ENCODE measurements at regions not wholly inside any gene's neighbourhood (a gene's known extent, or its start where the extent isn't known, plus 50 kb on each side); places are given as distances from the start of the nearest gene placed in this dataset.
"Not testable (repeated sequence)": the region's sequence is repeated elsewhere in the genome, so short reads cannot be mapped to it uniquely, and the experiment has no call there.

GRCh38 chr10:2918489-2918888, 148.9 kb upstream of the PFKP start:
- DNase-seq: no peak

GRCh38 chr10:2917926-2918325, 149.4 kb upstream of the PFKP start:
- no peak for DNase-seq

GRCh38 chr10:2915412-2915811, 151.9 kb upstream of the PFKP start:
- no peak for DNase-seq

- no peak for DNase-seq
Observed at GRCh38 chr10:2914741-2915140, 152.6 kb upstream of the PFKP start.

GRCh38 chr10:2913474-2913873, 153.9 kb upstream of the PFKP start:
- DNase-seq: no peak

- DNase-seq: no peak
Observed at GRCh38 chr10:2910656-2911055, 156.7 kb upstream of the PFKP start.

- DNase-seq: no peak
Observed at GRCh38 chr10:2909921-2910320, 157.4 kb upstream of the PFKP start.

- no peak for DNase-seq
Observed at GRCh38 chr10:2908851-2909630, 158.3 kb upstream of the PFKP start.

- no peak for DNase-seq
Observed at GRCh38 chr10:2906974-2907373, 160.4 kb upstream of the PFKP start.

- no peak for DNase-seq
Observed at GRCh38 chr10:2905851-2906250, 161.5 kb upstream of the PFKP start.

GRCh38 chr10:2900530-2900929, 166.8 kb upstream of the PFKP start:
- DNase-seq: no peak

- no peak for DNase-seq
Observed at GRCh38 chr10:2899246-2899951, 167.9 kb upstream of the PFKP start.

GRCh38 chr10:2898509-2898860, 168.9 kb upstream of the PFKP start:
- no peak for DNase-seq

GRCh38 chr10:2897619-2898508, 169.5 kb upstream of the PFKP start:
- no peak for DNase-seq

GRCh38 chr10:2896334-2896733, 171.0 kb upstream of the PFKP start:
- not testable (repeated sequence) for DNase-seq

- no peak for DNase-seq
Observed at GRCh38 chr10:2895594-2896196, 171.7 kb upstream of the PFKP start.

- no peak for DNase-seq
Observed at GRCh38 chr10:2893991-2894390, 173.4 kb upstream of the PFKP start.

- DNase-seq: no peak
Observed at GRCh38 chr10:2893158-2893845, 174.0 kb upstream of the PFKP start.

- no peak for DNase-seq
Observed at GRCh38 chr10:2891770-2892124, 175.6 kb upstream of the PFKP start.

- no peak for DNase-seq
Observed at GRCh38 chr10:2891073-2891769, 176.1 kb upstream of the PFKP start.

- no peak for DNase-seq
Observed at GRCh38 chr10:2890093-2890492, 177.3 kb upstream of the PFKP start.

- DNase-seq: no peak
Observed at GRCh38 chr10:2888403-2889004, 178.8 kb upstream of the PFKP start.

All from SHP77 (cell line).